CD14-positive monocyte (primary cell): ENCODE measurements at regions not wholly inside any gene's neighbourhood (a gene's known extent, or its start where the extent isn't known, plus 50 kb on each side); places are given as distances from the start of the nearest gene placed in this dataset.

Experiments used
- DNase-seq, 3 donors: peaks; one replicate each; pipeline ENCODE4 v3.0.0-alpha.2; 2011 to 2022
- H2AFZ ChIP-seq: 2 replicates; pipeline ENCODE4 v1.6.0; 2012; ENCODE audit warnings: mild to moderate bottlenecking, low read depth, low read length, inconsistent platforms; ENCODE audit not compliant: insufficient read depth, poor library complexity, severe bottlenecking
- H3K27ac ChIP-seq, 2 donors: 1 replicate in 1 of 2; 2 replicates in 1 of 2; pipeline ENCODE4 v1.5.1; 2012 to 2013; ENCODE audit warnings: low read length in 2 of 2, control low read depth in 1 of 2, inconsistent platforms in 1 of 2, low read depth in 1 of 2, mild to moderate bottlenecking in 1 of 2
- H3K27me3 ChIP-seq, 2 donors: one replicate each; pipeline versions ENCODE4 v1.6.0 to v1.6.1; 2011 to 2013; ENCODE audit warnings: low read length in 2 of 2; ENCODE audit not compliant: control insufficient read depth in 2 of 2, insufficient read depth in 2 of 2
- H3K36me3 ChIP-seq, 2 donors: replicated peaks in 1 of 2; 1 replicate in 1 of 2; 2 replicates in 1 of 2; pipeline versions ENCODE4 v1.5.1 to v1.6.1; 2012 to 2013; ENCODE audit warnings: low read length in 2 of 2, control low read depth in 1 of 2, inconsistent platforms in 1 of 2, mild to moderate bottlenecking in 1 of 2; ENCODE audit not compliant: insufficient read depth in 2 of 2, control insufficient read depth in 1 of 2
- H3K4me1 ChIP-seq, 2 donors: 1 replicate in 1 of 2; 2 replicates in 1 of 2; pipeline versions ENCODE4 v1.5.1 to v1.6.1; 2012 to 2013; ENCODE audit warnings: low read length in 2 of 2, control low read depth in 1 of 2, inconsistent platforms in 1 of 2, mild to moderate bottlenecking in 1 of 2, moderate library complexity in 1 of 2; ENCODE audit not compliant: insufficient read depth in 2 of 2, control insufficient read depth in 1 of 2
- H3K4me2 ChIP-seq: replicated peaks from 2 replicates; pipeline ENCODE3; 2012; ENCODE audit warnings: low read length, moderate library complexity, mild to moderate bottlenecking; ENCODE audit not compliant: poor library complexity, severe bottlenecking; ENCODE audit errors: extremely low read depth
- H3K4me3 ChIP-seq, 3 experiments: fragments of 200-600 bp in 1 of 3; sonication (generic) in 1 of 3; replicated peaks in 1 of 3; 1 replicate in 2 of 3; 2 replicates in 1 of 3; pipeline ENCODE4 v1.5.1; 2011 to 2013; ENCODE audit warnings: low read length in 3 of 3, mild to moderate bottlenecking in 3 of 3, control low read depth in 2 of 3, low read depth in 2 of 3, inconsistent platforms in 1 of 3, moderate library complexity in 1 of 3
- H3K79me2 ChIP-seq: 2 replicates; pipeline ENCODE4 v1.6.0; 2012; ENCODE audit warnings: mild to moderate bottlenecking, control low read depth, inconsistent platforms, low read length, moderate library complexity; ENCODE audit not compliant: insufficient read depth
- H3K9ac ChIP-seq: 2 replicates; pipeline ENCODE4 v1.6.0; 2017; ENCODE audit warnings: low read length, mild to moderate bottlenecking; ENCODE audit not compliant: insufficient read depth, poor library complexity, severe bottlenecking
- H3K9me3 ChIP-seq, 2 donors: replicated peaks in 1 of 2; 1 replicate in 1 of 2; 2 replicates in 1 of 2; pipeline versions ENCODE4 v1.5.1 to v1.6.1; 2012 to 2013; ENCODE audit warnings: low read length in 2 of 2, control low read depth in 1 of 2; ENCODE audit not compliant: control insufficient read depth in 1 of 2, insufficient read depth in 1 of 2
- H4K20me1 ChIP-seq: 2 replicates; pipeline ENCODE4 v1.6.0; 2012; ENCODE audit warnings: mild to moderate bottlenecking, low read length, control low read depth, moderate library complexity; ENCODE audit not compliant: insufficient read depth
- H3K27ac Mint-ChIP-seq, 7 donors: one replicate each; pipeline ENCODE4 v1.8.0; 2020; ENCODE audit warnings: mild to moderate bottlenecking in 7 of 7, mixed read lengths in 7 of 7, moderate library complexity in 6 of 7, inconsistent platforms in 2 of 7
- H3K27me3 Mint-ChIP-seq, 3 donors: one replicate each; pipeline ENCODE4 v1.8.0; 2021 to 2022; ENCODE audit warnings: low read depth in 3 of 3, mild to moderate bottlenecking in 3 of 3, mixed read lengths in 3 of 3, moderate library complexity in 3 of 3, inconsistent platforms in 1 of 3
- H3K36me3 Mint-ChIP-seq, 2 donors: one replicate each; pipeline ENCODE4 v1.8.0; 2020; ENCODE audit warnings: mixed read lengths in 2 of 2, inconsistent platforms in 1 of 2, mild to moderate bottlenecking in 1 of 2
- H3K4me1 Mint-ChIP-seq: one replicate; pipeline ENCODE4 v1.8.0; 2020; ENCODE audit warnings: mild to moderate bottlenecking, mixed read lengths
- H3K4me3 Mint-ChIP-seq, 2 donors: one replicate each; pipeline ENCODE4 v1.8.0; 2020; ENCODE audit warnings: mild to moderate bottlenecking in 2 of 2, mixed read lengths in 2 of 2, moderate library complexity in 1 of 2
- H3K9me3 Mint-ChIP-seq, 7 donors: one replicate each; pipeline ENCODE4 v1.8.0; 2020 to 2022; ENCODE audit warnings: mixed read lengths in 7 of 7, mild to moderate bottlenecking in 6 of 7, moderate library complexity in 6 of 7, inconsistent platforms in 2 of 7
- WGBS: methylation state at CpG from one replicate; pipeline ENCODE4 v1.1.5; 2013; ENCODE audit warnings: missing lambda C conversion rate; ENCODE audit not compliant: insufficient coverage; 5-methylcytosine and 5-hydroxymethylcytosine counted together
- intact Hi-C, 2 donors: fragments of 100-400 bp; cut with micrococcal nuclease; formaldehyde crosslinking; loops; one replicate each; pipeline versions ENCODE4 v1.15.0 to v1.15.1; 2023
- TF ChIP-seq, protein P1 (sequence below): fragments of 200-600 bp; IDR thresholded peaks from one replicate; pipeline ENCODE4 v1.8.0; 2022; ENCODE audit warnings: antibody characterized with exemption, mild to moderate bottlenecking

DNA sequence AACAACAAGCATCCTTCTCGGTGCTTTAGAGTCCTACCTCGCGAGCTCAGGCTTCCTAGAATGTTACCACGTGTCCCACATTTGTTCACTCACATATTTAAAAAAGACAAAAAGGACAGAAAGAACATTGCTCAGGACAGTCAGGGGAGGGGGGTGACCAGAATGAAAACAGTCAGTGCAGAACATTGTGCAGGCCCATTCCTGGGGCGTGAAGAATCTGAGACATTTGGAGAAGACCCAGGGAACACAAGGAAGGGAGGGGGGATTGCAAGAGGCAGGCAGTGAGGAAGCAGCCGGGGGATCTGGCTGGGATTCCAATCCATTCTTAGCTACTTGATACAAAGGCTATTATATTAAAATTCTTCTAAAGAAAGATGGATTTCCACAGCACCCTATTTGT lies 270.4 kb upstream of the CITED2 start:
- Histone ChIP-seq H3K27ac (no peak overlapping the region), H3K27me3 (no peaks in the 10 kb centered on the region), H3K79me2 (no peaks in the 10 kb centered on the region), H3K4me2 (no peak overlapping the region), H3K4me1 (peaks cover 62 to 75% of the 10 kb centered on the region in 2 donors), H3K36me3 (no peaks in the 10 kb centered on the region), H3K9ac (no peak overlapping the region), H3K4me3 (no peak overlapping the region), H3K9me3 (no peaks in the 10 kb centered on the region), H2AFZ (no peak overlapping the region), H4K20me1 (no peaks in the 10 kb centered on the region)
- no peak overlapping the region for H3K4me3 Mint-ChIP-seq
- H3K27ac Mint-ChIP-seq, result peak overlapping the region in 1 of 7 donors; percentile 47
- WGBS, result 100% methylated on average over 1 of the region's 6 CpGs
- H3K4me1 Mint-ChIP-seq, result peaks cover 81% of the 10 kb centered on the region
- TF ChIP-seq, protein P1, sequence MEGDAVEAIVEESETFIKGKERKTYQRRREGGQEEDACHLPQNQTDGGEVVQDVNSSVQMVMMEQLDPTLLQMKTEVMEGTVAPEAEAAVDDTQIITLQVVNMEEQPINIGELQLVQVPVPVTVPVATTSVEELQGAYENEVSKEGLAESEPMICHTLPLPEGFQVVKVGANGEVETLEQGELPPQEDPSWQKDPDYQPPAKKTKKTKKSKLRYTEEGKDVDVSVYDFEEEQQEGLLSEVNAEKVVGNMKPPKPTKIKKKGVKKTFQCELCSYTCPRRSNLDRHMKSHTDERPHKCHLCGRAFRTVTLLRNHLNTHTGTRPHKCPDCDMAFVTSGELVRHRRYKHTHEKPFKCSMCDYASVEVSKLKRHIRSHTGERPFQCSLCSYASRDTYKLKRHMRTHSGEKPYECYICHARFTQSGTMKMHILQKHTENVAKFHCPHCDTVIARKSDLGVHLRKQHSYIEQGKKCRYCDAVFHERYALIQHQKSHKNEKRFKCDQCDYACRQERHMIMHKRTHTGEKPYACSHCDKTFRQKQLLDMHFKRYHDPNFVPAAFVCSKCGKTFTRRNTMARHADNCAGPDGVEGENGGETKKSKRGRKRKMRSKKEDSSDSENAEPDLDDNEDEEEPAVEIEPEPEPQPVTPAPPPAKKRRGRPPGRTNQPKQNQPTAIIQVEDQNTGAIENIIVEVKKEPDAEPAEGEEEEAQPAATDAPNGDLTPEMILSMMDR, result no peak
- H3K36me3 Mint-ChIP-seq, result peaks cover 2 to 3% of the 10 kb centered on the region in 2 donors
- no peaks in the 10 kb centered on the region for H3K27me3 Mint-ChIP-seq
- no peak for DNase-seq
- H3K9me3 Mint-ChIP-seq, result peaks cover 0 to 8% (median 3%) of the 10 kb centered on the region in 7 donors
- intact Hi-C loops, result no loop called here

DNA sequence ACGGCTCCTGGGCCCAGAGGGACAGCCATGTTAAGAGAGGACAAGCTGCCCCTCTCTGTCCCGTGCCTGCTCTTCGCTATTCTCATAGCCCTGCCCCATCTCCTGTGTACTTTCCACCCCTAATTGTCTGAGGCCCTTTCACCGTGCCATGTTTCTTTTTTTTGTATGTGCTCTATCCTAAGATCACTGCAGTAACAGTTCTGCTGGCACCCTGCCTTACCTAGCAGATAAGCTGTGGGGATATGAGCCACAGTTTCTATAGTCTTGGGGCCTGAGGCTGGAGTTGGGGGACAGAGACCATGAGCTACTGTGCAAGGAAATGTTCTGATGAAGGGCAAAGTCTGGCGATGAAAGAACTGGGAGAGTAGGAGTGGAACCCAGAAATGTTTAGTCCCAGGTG lies 269.5 kb upstream of the CITED2 start:
- no peaks in the 10 kb centered on the region for H4K20me1 ChIP-seq
- peaks cover 2 to 3% of the 10 kb centered on the region in 2 donors for H3K36me3 Mint-ChIP-seq
- peak overlapping the region; percentile 44 for H3K9ac ChIP-seq
- no peaks in the 10 kb centered on the region for H3K27me3 ChIP-seq
- peaks cover 0 to 8% (median 3%) of the 10 kb centered on the region in 7 donors for H3K9me3 Mint-ChIP-seq
- intact Hi-C loops, result no loop called here
- H3K79me2 ChIP-seq, result no peaks in the 10 kb centered on the region
- H3K27me3 Mint-ChIP-seq, result no peaks in the 10 kb centered on the region
- TF ChIP-seq, protein P1, result no peak
- DNase-seq, result no peak
- no peaks in the 10 kb centered on the region for H3K9me3 ChIP-seq
- peak overlapping the region; percentile 67 for H2AFZ ChIP-seq
- peaks cover 62 to 75% of the 10 kb centered on the region in 2 donors for H3K4me1 ChIP-seq
- 78% methylated on average over 4 of the region's 5 CpGs for WGBS
- peak overlapping the region; percentile 35 for H3K4me2 ChIP-seq
- peak overlapping the region in 1 of 2 donors; percentile 65 for H3K4me3 Mint-ChIP-seq
- peak overlapping the region in 1 of 2 donors; percentile 76 for H3K27ac ChIP-seq
- H3K36me3 ChIP-seq, result no peaks in the 10 kb centered on the region
- H3K4me1 Mint-ChIP-seq, result peaks cover 79% of the 10 kb centered on the region
- peak overlapping the region; percentile 65 to 85 (median 75) for H3K27ac Mint-ChIP-seq
- peak overlapping the region in 1 of 3 experiments; percentile 24 for H3K4me3 ChIP-seq
